Psoas muscle (tissue), 7 donors: ENCODE measurements at regions not wholly inside any gene's neighbourhood (a gene's known extent, or its start where the extent isn't known, plus 50 kb on each side); places are given as distances from the start of the nearest gene placed in this dataset.
A peak's percentile ranks its signal among the peaks of the same experiment; 100 is the strongest.

Source experiments
- ATAC-seq, 4 donors: fragments of 200-7000 bp; cut with Tn5 transposase; one replicate each; pipeline ENCODE4 v1.9.1; 2020; ENCODE audit warnings: moderate library complexity in 3 of 4, mild to moderate bottlenecking in 2 of 4
- DNase-seq, 2 donors: peaks; one replicate each; pipeline ENCODE4 v3.0.0-alpha.2; 2020
- H3K27ac ChIP-seq: fragments of 200-600 bp; one replicate; pipeline ENCODE4 v1.8.0; 2022
- H3K27me3 ChIP-seq, 3 donors: fragments of 200-600 bp in 1 of 3; one replicate each; pipeline versions ENCODE4 v1.6.1 to v1.8.0; 2013 to 2022; ENCODE audit warnings: low read length in 2 of 3, mild to moderate bottlenecking in 2 of 3, moderate library complexity in 1 of 3; ENCODE audit not compliant: insufficient read depth in 3 of 3
- H3K36me3 ChIP-seq, 2 donors: fragments of 200-600 bp in 1 of 2; one replicate each; pipeline versions ENCODE4 v1.6.1 to v1.8.0; 2013 to 2022; ENCODE audit warnings: low read depth in 1 of 2, mild to moderate bottlenecking in 1 of 2, moderate library complexity in 1 of 2; ENCODE audit not compliant: insufficient read depth in 1 of 2
- H3K4me1 ChIP-seq: fragments of 200-600 bp; one replicate; pipeline ENCODE4 v1.8.0; 2022
- H3K4me3 ChIP-seq: fragments of 200-600 bp; one replicate; pipeline ENCODE4 v1.8.0; 2022; ENCODE audit warnings: mild to moderate bottlenecking
- H3K9me3 ChIP-seq: fragments of 200-600 bp; one replicate; pipeline ENCODE4 v1.8.0; 2022
- CTCF ChIP-seq: fragments of 200-600 bp; IDR thresholded peaks from one replicate; pipeline ENCODE4 v1.8.0; 2022; ENCODE audit warnings: antibody characterized with exemption
- WGBS, 3 donors: extraction: QIAGEN DNeasy Blood & Tissue Kit; methylation state at CpG; one replicate each; pipeline versions ENCODE4 v1.1.6 to v1.1.7; 2013; 5-methylcytosine and 5-hydroxymethylcytosine counted together
- intact Hi-C, 2 donors: fragments of 100-400 bp; cut with DNase I; formaldehyde crosslinking; loops; one replicate each; pipeline versions ENCODE4 v1.11.0 to v1.14.2; 2022
- donor health status: healthy with polysubstance abuse.
- donor health status: DM: no; HTN: no; CAD: no; lungs with moderate emphysema.
- donor health status: Bipolar disorder and iron deficiency.
- donor health status: healthy.
- donor health status: DM: yes; HTN: yes; CAD: no.
- donor health status: DM: no; HTN: no; CAD: no.
- donor health status: DM: yes; HTN: yes; CAD: no.

- intact Hi-C loops = no loop called here
- Histone ChIP-seq H3K4me3 (no peak overlapping the region), H3K36me3 (no peaks in the 10 kb centered on the region), H3K9me3 (no peaks in the 10 kb centered on the region), H3K4me1 (no peaks in the 10 kb centered on the region), H3K27me3 (peaks cover 0 to 5% (median 0%) of the 10 kb centered on the region in 3 donors), H3K27ac (no peak overlapping the region)
- DNase-seq (no peak), ATAC-seq (no peak)
- TF ChIP-seq CTCF = no peak
- 61 to 79% (median 70%) methylated on average over 11 of the region's 11 CpGs for WGBS, 3 donors
These were observed 292.7 kb upstream of the RTL1 start for GRCh38 chr14:101196051-101196712.

- Histone ChIP-seq H3K4me1 (no peaks in the 10 kb centered on the region), H3K9me3 (no peaks in the 10 kb centered on the region), H3K36me3 (no peaks in the 10 kb centered on the region), H3K27me3 (peaks cover 0 to 5% (median 0%) of the 10 kb centered on the region in 3 donors), H3K27ac (no peak overlapping the region), H3K4me3 (no peak overlapping the region)
- intact Hi-C loops = no loop called here
- TF ChIP-seq CTCF = no peak
- 74 to 77% (median 75%) methylated on average over 11 of the region's 11 CpGs for WGBS, 3 donors
- peak in 1 of 2 donors; percentile 40 for DNase-seq
- no peak for ATAC-seq
These were observed 293.5 kb upstream of the RTL1 start for GRCh38 chr14:101196795-101197590.

- intact Hi-C loops = no loop called here
- no peaks in the 10 kb centered on the region for H3K9me3 ChIP-seq
- 86 to 92% (median 90%) methylated on average over 18 of the region's 18 CpGs for WGBS, 3 donors
- H3K36me3 ChIP-seq = no peaks in the 10 kb centered on the region
- H3K4me3 ChIP-seq = no peak overlapping the region
- peaks cover 0 to 5% (median 0%) of the 10 kb centered on the region in 3 donors for H3K27me3 ChIP-seq
- no peak for ATAC-seq
- peak in 1 of 2 donors; percentile 21 for DNase-seq
- H3K27ac ChIP-seq = no peak overlapping the region
- no peaks in the 10 kb centered on the region for H3K4me1 ChIP-seq
- TF ChIP-seq CTCF = no peak
These were observed 294.3 kb upstream of the RTL1 start for GRCh38 chr14:101197595-101198397.

- DNase-seq = peak in 1 of 2 donors; percentile 5
- H3K36me3 ChIP-seq = no peaks in the 10 kb centered on the region
- peaks cover 0 to under 1% (median 0%) of the 10 kb centered on the region in 3 donors for H3K27me3 ChIP-seq
- H3K27ac ChIP-seq = no peak overlapping the region
- intact Hi-C loops = no loop called here
- no peak overlapping the region for H3K4me3 ChIP-seq
- no peak for ATAC-seq
- H3K9me3 ChIP-seq = no peaks in the 10 kb centered on the region
- no peaks in the 10 kb centered on the region for H3K4me1 ChIP-seq
- TF ChIP-seq CTCF = no peak
- 87 to 91% (median 90%) methylated on average over 15 to 16 of the region's 16 CpGs for WGBS, 3 donors
These were observed 295.0 kb upstream of the RTL1 start for GRCh38 chr14:101198398-101199027.
